Esophagus muscularis mucosa (tissue), 4 donors: ENCODE measurements at regions not wholly inside any gene's neighbourhood (a gene's known extent, or its start where the extent isn't known, plus 50 kb on each side); places are given as distances from the start of the nearest gene placed in this dataset.

Source experiments
- DNase-seq: peaks from one replicate; pipeline ENCODE4 v3.0.0-alpha.2; 2017; ENCODE audit errors: extremely low spot score
- H3K27ac ChIP-seq, 4 donors: fragments of 200-600 bp; sonication (generic); replicated peaks in 1 of 4; 1 replicate in 3 of 4; 2 replicates in 1 of 4; pipeline ENCODE4 v1.5.1; 2016 to 2019; ENCODE audit warnings: mild to moderate bottlenecking in 1 of 4
- H3K27me3 ChIP-seq, 4 donors: fragments of 200-600 bp; sonication (generic); one replicate each; pipeline versions ENCODE4 v1.5.1 to v1.6.0; 2016 to 2019
- H3K36me3 ChIP-seq, 4 donors: fragments of 200-600 bp; sonication (generic); one replicate each; pipeline ENCODE4 v1.5.1; 2016 to 2019
- H3K4me1 ChIP-seq, 4 donors: fragments of 200-600 bp; sonication (generic); one replicate each; pipeline ENCODE4 v1.5.1; 2016 to 2019
- H3K4me3 ChIP-seq, 4 donors: fragments of 200-600 bp; sonication (generic); 1 replicate in 2 of 4; 2 replicates in 2 of 4; pipeline ENCODE4 v1.5.1; 2016 to 2019; ENCODE audit warnings: mild to moderate bottlenecking in 4 of 4, moderate library complexity in 1 of 4
- H3K9me3 ChIP-seq, 4 donors: fragments of 200-600 bp; sonication (generic); 1 replicate in 3 of 4; 2 replicates in 1 of 4; pipeline ENCODE4 v1.5.1; 2016 to 2019
- EP300 ChIP-seq: sonication (generic); formaldehyde crosslinking; IDR thresholded peaks from one replicate; pipeline ENCODE4 v1.6.1; 2017; ENCODE audit warnings: antibody characterized with exemption
- POLR2A ChIP-seq: fragments of 450-650 bp; IDR thresholded peaks from one replicate; pipeline ENCODE4 v1.6.1; 2017; ENCODE audit warnings: antibody characterized with exemption, moderate library complexity, mild to moderate bottlenecking, low read depth
- POLR2AphosphoS5 ChIP-seq, 2 donors: sonication (generic); formaldehyde crosslinking; IDR thresholded peaks; one replicate each; pipeline ENCODE4 v1.6.1; 2017; ENCODE audit warnings: antibody characterized with exemption in 2 of 2
- WGBS: methylation state at CpG from one replicate; pipeline ENCODE4 v1.1.5; 2018; 5-methylcytosine and 5-hydroxymethylcytosine counted together
- intact Hi-C: fragments of 100-400 bp; cut with DNase I; formaldehyde crosslinking; loops from one replicate; pipeline ENCODE4 v1.15.1; 2023
- TF ChIP-seq, protein P1 (sequence below), 3 experiments: fragments of 200-600 bp in 2 of 3; fragments of 450-650 bp in 1 of 3; sonication (generic) in 2 of 3; IDR thresholded peaks; one replicate each; pipeline ENCODE4 v1.5.1; 2017 to 2019; ENCODE audit warnings: antibody characterized with exemption in 3 of 3, mild to moderate bottlenecking in 2 of 3, moderate library complexity in 1 of 3

GRCh38 chrY:16715278-16715677 lies 1164.7 kb downstream of the CDY2B start:
- H3K4me1 ChIP-seq = no peaks in the 10 kb centered on the region
- TF ChIP-seq POLR2A (no peak), POLR2AphosphoS5 (IDR thresholded peaks at IDR 0.05) (no peak), EP300 (no peak)
- TF ChIP-seq, protein P1, sequence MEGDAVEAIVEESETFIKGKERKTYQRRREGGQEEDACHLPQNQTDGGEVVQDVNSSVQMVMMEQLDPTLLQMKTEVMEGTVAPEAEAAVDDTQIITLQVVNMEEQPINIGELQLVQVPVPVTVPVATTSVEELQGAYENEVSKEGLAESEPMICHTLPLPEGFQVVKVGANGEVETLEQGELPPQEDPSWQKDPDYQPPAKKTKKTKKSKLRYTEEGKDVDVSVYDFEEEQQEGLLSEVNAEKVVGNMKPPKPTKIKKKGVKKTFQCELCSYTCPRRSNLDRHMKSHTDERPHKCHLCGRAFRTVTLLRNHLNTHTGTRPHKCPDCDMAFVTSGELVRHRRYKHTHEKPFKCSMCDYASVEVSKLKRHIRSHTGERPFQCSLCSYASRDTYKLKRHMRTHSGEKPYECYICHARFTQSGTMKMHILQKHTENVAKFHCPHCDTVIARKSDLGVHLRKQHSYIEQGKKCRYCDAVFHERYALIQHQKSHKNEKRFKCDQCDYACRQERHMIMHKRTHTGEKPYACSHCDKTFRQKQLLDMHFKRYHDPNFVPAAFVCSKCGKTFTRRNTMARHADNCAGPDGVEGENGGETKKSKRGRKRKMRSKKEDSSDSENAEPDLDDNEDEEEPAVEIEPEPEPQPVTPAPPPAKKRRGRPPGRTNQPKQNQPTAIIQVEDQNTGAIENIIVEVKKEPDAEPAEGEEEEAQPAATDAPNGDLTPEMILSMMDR (IDR thresholded peaks at IDR 0.05) = no peak
- no peak overlapping the region for H3K4me3 ChIP-seq
- DNase-seq = no peak
- no peak overlapping the region for H3K27ac ChIP-seq
- H3K36me3 ChIP-seq = no peaks in the 10 kb centered on the region
- no peaks in the 10 kb centered on the region for H3K27me3 ChIP-seq
- intact Hi-C loops = no loop called here
- no peaks in the 10 kb centered on the region for H3K9me3 ChIP-seq

DNA sequence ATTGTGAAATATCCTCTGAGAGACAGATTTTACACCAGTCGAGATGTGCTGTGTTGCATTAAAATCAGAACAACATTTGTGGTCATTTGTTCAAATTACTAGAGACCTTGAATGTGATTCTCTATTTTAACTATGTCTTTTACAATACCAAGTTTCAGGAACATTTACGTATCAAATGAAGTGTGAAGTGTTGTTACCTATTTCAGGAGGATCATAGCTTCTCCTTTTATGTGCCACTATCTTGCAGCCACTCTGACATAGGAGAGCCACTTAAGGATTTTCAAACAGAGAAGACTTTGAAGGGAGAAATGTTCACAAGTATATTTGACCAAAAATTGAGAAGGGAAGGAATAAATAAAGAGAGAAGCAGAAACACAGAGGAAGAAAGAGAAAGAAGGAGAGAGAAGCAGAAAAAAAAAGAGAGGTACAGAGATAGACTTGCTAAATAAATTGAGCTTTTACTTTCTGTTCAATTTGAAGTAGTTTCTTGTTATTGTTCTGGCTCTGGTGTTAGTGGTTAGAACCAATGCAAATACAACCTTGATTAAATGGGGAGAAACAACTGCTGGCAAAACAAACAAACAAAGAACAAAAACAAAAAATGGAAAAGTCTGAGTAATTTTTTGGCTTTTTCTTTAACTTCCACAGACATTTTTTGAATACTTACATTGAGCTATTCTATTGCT lies 1206.8 kb downstream of the CDY2B start:
- no peaks in the 10 kb centered on the region for H3K36me3 ChIP-seq
- DNase-seq = no peak
- intact Hi-C loops = no loop called here
- no peaks in the 10 kb centered on the region for H3K4me1 ChIP-seq
- no CpG with 5 or more reads among the region's 2 CpGs for WGBS
- H3K4me3 ChIP-seq = no peak overlapping the region
- no peaks in the 10 kb centered on the region for H3K9me3 ChIP-seq
- H3K27ac ChIP-seq = no peak overlapping the region
- H3K27me3 ChIP-seq = no peaks in the 10 kb centered on the region
- no peak for TF ChIP-seq POLR2AphosphoS5 (IDR thresholded peaks at IDR 0.05)
- no peak for TF ChIP-seq EP300
- no peak for TF ChIP-seq POLR2A
- TF ChIP-seq, protein P1 (IDR thresholded peaks at IDR 0.05) = no peak

- Histone ChIP-seq H3K9me3 (no peaks in the 10 kb centered on the region), H3K27ac (no peak overlapping the region), H3K36me3 (no peaks in the 10 kb centered on the region), H3K4me1 (no peaks in the 10 kb centered on the region), H3K4me3 (no peak overlapping the region), H3K27me3 (no peaks in the 10 kb centered on the region)
- intact Hi-C loops = no loop called here
- TF ChIP-seq, protein P1 (IDR thresholded peaks at IDR 0.05) = no peak
- no peak for TF ChIP-seq POLR2A
- no peak for TF ChIP-seq POLR2AphosphoS5 (IDR thresholded peaks at IDR 0.05)
- TF ChIP-seq EP300 = no peak
- DNase-seq = no peak
- no CpG with 5 or more reads among the region's 1 CpG for WGBS
Observed at GRCh38 chrY:16668402-16668801, 1211.6 kb downstream of the CDY2B start.

DNA sequence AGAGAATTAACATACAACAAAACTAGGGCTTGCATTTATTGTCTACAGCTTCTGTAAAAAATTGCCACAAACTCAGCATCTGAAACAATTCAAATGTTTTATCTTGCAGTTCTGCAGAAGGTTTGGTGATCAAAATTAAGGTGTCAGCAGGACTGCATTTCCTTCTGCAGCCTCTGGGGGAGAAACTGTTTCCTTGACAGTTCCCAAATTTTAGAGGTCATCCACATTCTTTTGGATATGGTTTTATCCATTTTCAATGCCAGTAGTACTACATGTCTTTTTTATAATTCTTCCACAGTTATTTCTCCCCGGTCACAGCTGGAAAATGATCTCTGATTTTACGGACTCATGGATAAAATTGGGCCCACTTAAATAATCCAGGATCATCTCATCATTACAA lies 1217.3 kb downstream of the CDY2B start:
- no peak for DNase-seq
- no CpG with 5 or more reads among the region's 2 CpGs for WGBS
- intact Hi-C loops = no loop called here
- TF ChIP-seq, protein P1 (IDR thresholded peaks at IDR 0.05) = no peak
- TF ChIP-seq EP300 (no peak), POLR2A (no peak), POLR2AphosphoS5 (IDR thresholded peaks at IDR 0.05) (no peak)
- Histone ChIP-seq H3K27me3 (no peaks in the 10 kb centered on the region), H3K36me3 (no peaks in the 10 kb centered on the region), H3K4me3 (no peak overlapping the region), H3K4me1 (no peaks in the 10 kb centered on the region), H3K9me3 (no peaks in the 10 kb centered on the region), H3K27ac (no peak overlapping the region)

DNA sequence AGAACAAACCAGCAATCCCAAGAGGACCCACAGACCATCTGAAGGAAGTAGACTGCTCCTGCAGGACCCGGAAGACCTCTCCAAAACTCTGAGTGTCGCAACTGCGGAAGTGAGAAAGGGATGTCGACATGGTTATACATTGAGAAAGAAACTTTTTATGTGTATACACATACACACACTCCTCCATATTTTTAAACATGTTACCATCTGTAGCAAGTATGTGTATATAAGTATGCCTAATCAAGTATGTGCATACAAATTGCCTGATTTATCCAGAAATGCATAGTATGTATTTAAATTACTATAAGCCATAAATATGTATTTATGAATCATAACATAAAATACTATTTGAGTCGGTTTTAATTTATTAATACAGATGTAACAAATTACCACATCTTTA lies 1220.7 kb downstream of the CDY2B start:
- Histone ChIP-seq H3K4me3 (no peak overlapping the region), H3K27me3 (no peaks in the 10 kb centered on the region), H3K27ac (no peak overlapping the region), H3K4me1 (no peaks in the 10 kb centered on the region), H3K9me3 (no peaks in the 10 kb centered on the region), H3K36me3 (no peaks in the 10 kb centered on the region)
- no peak for TF ChIP-seq POLR2AphosphoS5 (IDR thresholded peaks at IDR 0.05)
- no peak for TF ChIP-seq EP300
- TF ChIP-seq, protein P1 (IDR thresholded peaks at IDR 0.05) = no peak
- no peak for TF ChIP-seq POLR2A
- intact Hi-C loops = no loop called here
- DNase-seq = no peak
- WGBS = no CpG with 5 or more reads among the region's 5 CpGs
